ENCODE measurements at regions not wholly inside any gene's neighbourhood (a gene's known extent, or its start where the extent isn't known, plus 50 kb on each side); places are given as distances from the start of the nearest gene placed in this dataset.

GRCh38 chr9:91131433-91131839 is 230.3 kb downstream of the AUH start:
- Histone ChIP-seq H3K9ac (no peak overlapping the region), H2AFZ (ENCODE audit: low read depth) (no peak overlapping the region), H3K4me1 (ENCODE audit: control insufficient read depth in 1 of 2, insufficient read depth in 2 of 2, low read depth in 1 of 2, low read length in 1 of 2) (no peaks in the 10 kb centered on the region), H3K79me2 (ENCODE audit: insufficient read depth) (no peaks in the 10 kb centered on the region), H3K36me3 (replicated peaks in 1 of 2; ENCODE audit: control insufficient read depth in 1 of 2, insufficient read depth in 2 of 2, low read length in 1 of 2) (no peaks in the 10 kb centered on the region), H3K27me3 (ENCODE audit: insufficient read depth) (no peaks in the 10 kb centered on the region), H3F3A (replicated peaks; ENCODE audit: insufficient read depth) (no peaks in the 10 kb centered on the region), H3K4me2 (peak overlapping the region; percentile 33; the same call in 1 of the 2 replicates), H3K9me3 (no peaks in the 10 kb centered on the region), H3K27ac (ENCODE audit: low read depth in 2 of 2, low read length in 1 of 2) (peak overlapping the region in 1 of 2 experiments; percentile 48; a peak in 2 of 4 replicates), H3K4me3 (ENCODE audit: low read depth in 2 of 2, low read length in 1 of 2) (no peak overlapping the region), H3K9me2 (no peaks in the 10 kb centered on the region), H4K20me1 (ENCODE audit: insufficient read depth) (no peaks in the 10 kb centered on the region)
- TF ChIP-seq EP300 (IDR thresholded peaks at IDR 0.05; ENCODE audit: borderline replicate concordance in 1 of 2, low read depth in 1 of 2, low read length in 1 of 2) = 0 out of 4 replicates have a peak, but pooled peaks of 1 of the 2 experiments have one; percentile 40
- peak; percentile 81; the same call in 1 of the 2 replicates for TF ChIP-seq FOSL2 (IDR thresholded peaks at IDR 0.05; ENCODE audit: borderline replicate concordance, low read depth)
- TF ChIP-seq MAX (IDR thresholded peaks at IDR 0.05; ENCODE audit: low read depth) = peak; percentile 56; the same call in 1 of the 2 replicates
- TF ChIP-seq YY1 (IDR thresholded peaks at IDR 0.05; ENCODE audit: low read depth) = no peak
- TF ChIP-seq JUND (IDR thresholded peaks at IDR 0.05) = peak; percentile 77
- TF ChIP-seq NFIC (IDR thresholded peaks at IDR 0.05; ENCODE audit: borderline replicate concordance) = peak; percentile 31; the same call in 1 of the 2 replicates
- no peak for TF ChIP-seq CHD2 (IDR thresholded peaks at IDR 0.05; ENCODE audit: low read length, partially characterized antibody)
- peak; percentile 57 for TF ChIP-seq PBX3 (IDR thresholded peaks at IDR 0.05)
- TF ChIP-seq SIN3A (IDR thresholded peaks at IDR 0.05; ENCODE audit: borderline replicate concordance, low read depth, low read length) = 0 out of 2 replicates have a peak, but pooled peaks have one; percentile 23
- no peak for TF ChIP-seq ELF1 (IDR thresholded peaks at IDR 0.05)
- TF ChIP-seq TCF12 (IDR thresholded peaks at IDR 0.05) = peak; percentile 57; the same call in 1 of the 2 replicates
- no peak for DNase-seq
- 26% methylated on average over 8 of the region's 8 CpGs for WGBS (ENCODE audit: low lambda C conversion rate)
- CTCF ChIA-PET = no interaction called here
- POLR2A ChIA-PET = no interaction called here

GRCh38 chr9:91132576-91133073 is 229.1 kb downstream of the AUH start:
- Histone ChIP-seq H3F3A (replicated peaks; ENCODE audit: insufficient read depth) (no peaks in the 10 kb centered on the region), H2AFZ (ENCODE audit: low read depth) (no peak overlapping the region), H4K20me1 (ENCODE audit: insufficient read depth) (no peaks in the 10 kb centered on the region), H3K9me2 (no peaks in the 10 kb centered on the region), H3K4me2 (no peak overlapping the region), H3K4me3 (ENCODE audit: low read depth in 2 of 2, low read length in 1 of 2) (no peak overlapping the region), H3K79me2 (ENCODE audit: insufficient read depth) (no peaks in the 10 kb centered on the region), H3K9ac (no peak overlapping the region), H3K9me3 (no peaks in the 10 kb centered on the region), H3K36me3 (replicated peaks in 1 of 2; ENCODE audit: control insufficient read depth in 1 of 2, insufficient read depth in 2 of 2, low read length in 1 of 2) (no peaks in the 10 kb centered on the region), H3K4me1 (ENCODE audit: control insufficient read depth in 1 of 2, insufficient read depth in 2 of 2, low read depth in 1 of 2, low read length in 1 of 2) (no peaks in the 10 kb centered on the region), H3K27ac (ENCODE audit: low read depth in 2 of 2, low read length in 1 of 2) (no peak overlapping the region), H3K27me3 (ENCODE audit: insufficient read depth) (no peaks in the 10 kb centered on the region)
- POLR2A ChIA-PET = no interaction called here
- TF ChIP-seq USF2 (IDR thresholded peaks at IDR 0.05; ENCODE audit: borderline replicate concordance, low read depth, low read length) (no peak), TEAD4 (IDR thresholded peaks at IDR 0.05; ENCODE audit: borderline replicate concordance, insufficient read depth) (no peak), MAX (IDR thresholded peaks at IDR 0.05; ENCODE audit: low read depth) (no peak), MXI1 (IDR thresholded peaks at IDR 0.05; ENCODE audit: low read depth, low read length) (no peak), RAD21 (IDR thresholded peaks at IDR 0.05; ENCODE audit: low read length) (no peak), CHD2 (IDR thresholded peaks at IDR 0.05; ENCODE audit: low read length, partially characterized antibody) (no peak), FOSL2 (IDR thresholded peaks at IDR 0.05; ENCODE audit: borderline replicate concordance, low read depth) (no peak), MEF2A (IDR thresholded peaks at IDR 0.05; ENCODE audit: borderline replicate concordance, low read depth) (no peak), FOXJ3 (CRISPR knock-in tag; IDR thresholded peaks at IDR 0.05) (no peak), RXRA (IDR thresholded peaks at IDR 0.05; ENCODE audit: borderline replicate concordance, low read depth) (no peak), USF1 (IDR thresholded peaks at IDR 0.05; ENCODE audit: borderline replicate concordance, low read depth) (no peak), TCF12 (IDR thresholded peaks at IDR 0.05) (no peak), PBX3 (IDR thresholded peaks at IDR 0.05) (no peak)
- 84% methylated on average over 3 of the region's 3 CpGs for WGBS (ENCODE audit: low lambda C conversion rate)
- DNase-seq = no peak
- CTCF ChIA-PET = no interaction called here
